HG03064 (cell line): ENCODE measurements at regions not wholly inside any gene's neighbourhood (a gene's known extent, or its start where the extent isn't known, plus 50 kb on each side); places are given as distances from the start of the nearest gene placed in this dataset.
"Not testable (repeated sequence)": the region's sequence is repeated elsewhere in the genome, so short reads cannot be mapped to it uniquely, and the experiment has no call there.

Experiments
- ATAC-seq: cut with Tn5 transposase; IDR thresholded peaks from one replicate; pipeline ENCODE4 v1.9.1; 2021; ENCODE audit warnings: low read depth; ENCODE audit not compliant: unreplicated experiment

DNA sequence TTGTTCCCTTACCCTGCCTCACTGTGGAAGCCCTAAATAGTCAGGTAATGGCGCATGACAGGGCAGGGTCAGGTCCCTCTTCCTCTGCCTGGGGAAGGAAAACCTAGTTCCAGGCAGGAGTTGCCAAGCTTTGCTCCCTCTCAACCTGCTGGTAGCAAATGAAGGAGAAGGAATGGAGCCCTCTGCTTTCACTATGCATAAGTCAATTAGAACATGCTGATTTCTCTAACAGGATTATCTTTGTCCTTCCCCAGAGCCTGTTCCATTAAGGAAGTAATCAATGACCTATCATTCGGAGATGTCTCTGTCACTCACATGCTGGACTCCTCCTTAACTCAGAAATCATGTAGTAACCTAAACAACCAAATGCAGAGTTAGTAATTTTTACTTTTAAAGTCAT lies 161.8 kb upstream of the NFIA start:
- ATAC-seq, result no peak

DNA sequence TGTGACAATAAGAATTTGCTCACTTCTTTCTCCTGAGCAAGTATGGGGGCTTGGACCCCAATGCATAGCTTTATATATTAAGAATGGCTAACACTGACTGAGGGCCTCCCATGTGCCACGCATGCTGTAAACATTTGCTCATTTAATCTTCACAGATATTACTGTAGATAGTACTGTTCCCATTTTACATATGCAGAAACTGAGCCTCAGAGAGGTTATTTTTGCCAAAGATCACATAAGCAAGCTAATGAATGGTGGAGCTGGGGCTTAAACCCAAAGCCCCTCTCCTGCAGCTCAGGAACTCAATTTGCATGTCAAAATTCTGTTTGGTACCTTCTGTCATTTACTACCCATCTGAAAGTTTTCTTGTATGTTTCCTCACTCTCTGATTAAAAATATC lies 163.5 kb upstream of the NFIA start:
- no peak for ATAC-seq

DNA sequence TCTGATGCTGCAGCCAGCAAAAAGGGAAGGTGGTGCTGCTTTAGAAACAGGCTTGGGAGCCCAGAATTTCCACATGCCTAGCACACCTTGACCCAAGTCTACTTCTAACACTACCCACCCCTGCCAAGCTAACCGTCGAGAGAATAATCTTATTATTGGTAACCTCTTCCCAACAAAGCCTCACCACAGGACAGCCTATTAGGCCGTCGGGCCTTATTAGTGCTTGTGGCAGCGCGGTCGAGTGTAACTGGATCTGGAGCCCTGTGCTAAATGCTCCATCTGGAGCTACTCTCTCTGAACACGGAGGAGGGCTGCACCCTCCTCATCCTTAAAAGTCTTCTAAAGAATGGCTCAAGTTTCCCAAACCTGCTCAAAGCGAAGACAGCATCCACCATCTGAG lies 165.5 kb upstream of the NFIA start:
- ATAC-seq, result no peak

DNA sequence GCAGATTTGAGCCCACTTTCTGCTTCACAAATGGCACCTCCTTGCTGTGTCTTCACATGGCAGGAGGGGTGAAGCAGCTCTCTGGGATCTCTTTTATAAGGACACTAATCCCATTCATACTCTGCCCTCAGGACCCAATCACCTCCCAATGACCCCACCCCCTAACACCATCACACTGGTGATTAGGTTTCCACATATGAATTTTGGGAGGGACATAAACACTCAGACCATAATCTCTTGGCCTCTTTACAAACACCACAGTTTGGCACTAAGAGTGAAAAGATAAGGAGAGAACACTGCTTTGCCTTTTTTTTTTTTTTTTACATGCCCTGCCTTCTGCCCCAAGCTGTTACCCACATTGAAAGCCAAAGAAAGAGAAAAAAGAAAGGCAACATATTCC lies 166.2 kb upstream of the NFIA start:
- ATAC-seq, result no peak

DNA sequence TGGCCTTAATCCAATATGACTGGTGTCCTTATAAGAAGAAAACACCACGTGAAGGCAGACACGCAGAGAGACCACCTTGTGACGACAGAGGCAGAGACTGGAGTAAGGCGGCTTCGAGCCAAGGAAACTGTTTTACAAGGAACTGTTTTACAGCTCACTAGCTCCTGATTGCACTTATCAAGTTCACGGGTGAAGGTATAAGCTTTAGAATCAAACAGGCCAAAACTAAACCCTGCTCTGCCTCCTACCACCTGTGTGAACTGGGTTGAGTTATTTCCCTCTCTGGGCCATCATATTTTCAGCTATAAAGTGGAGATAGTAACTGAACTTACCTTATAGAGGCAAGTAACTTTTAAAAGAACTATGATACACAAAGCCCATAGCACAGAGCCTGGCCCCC lies 166.9 kb upstream of the NFIA start:
- ATAC-seq, result no peak

DNA sequence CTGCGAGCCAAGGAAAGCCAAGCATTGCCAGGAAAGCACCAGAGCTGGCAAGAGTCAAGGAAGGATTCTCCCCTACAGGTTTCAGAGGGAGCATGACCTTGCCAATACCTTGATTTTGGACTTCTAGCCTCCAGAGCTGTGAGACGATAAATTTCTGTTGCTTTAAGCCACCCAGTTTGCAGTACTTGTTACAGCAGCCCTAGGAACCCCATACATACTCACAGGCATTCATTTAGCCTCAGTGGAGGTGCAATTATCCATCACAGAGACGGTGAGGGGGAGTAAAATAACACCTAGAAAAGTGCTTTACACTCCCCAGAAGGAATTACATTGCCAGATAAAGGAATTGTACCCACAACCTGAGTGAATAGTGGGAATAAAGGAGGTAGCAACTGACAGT lies 167.4 kb upstream of the NFIA start:
- no peak for ATAC-seq

DNA sequence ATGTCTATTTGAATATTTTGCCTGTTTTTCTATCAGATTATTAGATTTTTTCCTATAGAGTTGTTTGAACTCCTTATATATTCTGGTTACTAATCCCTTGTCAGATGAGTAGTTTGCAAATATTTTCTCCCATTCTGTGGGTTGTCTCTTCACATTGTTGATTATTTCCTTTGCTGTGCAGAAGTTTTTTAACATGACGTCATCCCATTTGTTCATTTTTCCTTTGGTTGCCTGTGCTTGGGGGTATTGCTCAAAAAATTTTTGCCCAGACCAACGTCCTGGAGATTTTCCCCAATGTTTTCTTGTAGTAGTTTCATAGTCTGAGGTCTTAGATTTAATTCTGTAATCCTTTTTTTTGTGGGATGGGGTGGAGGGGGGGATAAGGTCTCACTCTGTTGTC lies 168.7 kb upstream of the NFIA start:
- ATAC-seq, result not testable (repeated sequence)

DNA sequence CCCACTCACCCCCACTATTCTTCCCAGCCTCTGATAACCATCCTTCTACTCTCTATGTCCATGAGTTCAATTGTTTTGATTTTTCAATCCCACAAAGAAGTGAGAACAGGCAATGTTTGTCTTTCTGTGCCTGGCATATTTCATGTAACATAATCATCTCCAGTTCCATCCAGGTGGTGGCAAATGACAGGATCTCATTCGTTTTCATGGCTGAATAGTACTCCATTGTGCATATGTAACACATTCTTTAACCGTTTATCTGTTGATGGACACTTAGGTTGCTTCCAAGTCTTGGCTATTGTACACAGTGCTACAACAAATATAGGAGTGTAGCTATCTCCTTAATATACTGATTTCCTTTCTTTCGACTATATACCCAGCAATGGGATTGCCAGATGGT lies 169.3 kb upstream of the NFIA start:
- ATAC-seq, result no peak

DNA sequence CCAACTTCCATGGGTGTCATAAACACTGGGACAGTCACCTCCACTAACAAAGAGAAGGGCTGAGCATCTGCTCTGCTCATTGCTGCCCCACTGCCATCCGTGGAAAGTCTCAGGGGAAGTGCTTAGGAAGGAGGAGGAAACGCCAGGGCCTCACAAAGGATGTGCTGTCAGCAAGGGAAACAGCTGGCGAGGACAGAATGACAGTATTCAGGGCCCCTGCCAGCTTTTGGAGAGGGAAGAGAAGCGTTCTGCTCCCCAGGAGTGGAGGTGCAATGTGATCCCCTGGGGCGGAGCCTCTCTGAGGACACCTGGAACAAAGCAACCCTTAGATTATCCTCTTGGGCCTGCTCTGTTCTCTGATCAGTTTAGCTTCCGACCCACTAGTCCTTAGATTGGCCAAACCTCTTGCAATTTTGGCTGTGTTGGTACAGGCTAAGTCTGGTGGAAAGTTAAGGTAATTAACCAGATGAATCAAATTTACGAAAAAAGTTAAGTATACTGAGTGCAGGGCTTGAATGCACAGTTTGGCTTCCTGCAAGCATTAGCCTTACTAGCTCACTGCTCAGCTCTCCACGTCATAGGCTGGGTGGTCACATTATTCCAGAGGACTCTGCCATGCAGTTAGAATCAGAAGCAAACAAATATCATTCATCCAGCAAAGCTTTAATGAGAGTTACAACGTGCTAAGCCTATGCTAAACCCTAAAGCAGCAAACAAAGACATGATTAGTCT lies 170.2 kb upstream of the NFIA start:
- no peak for ATAC-seq

DNA sequence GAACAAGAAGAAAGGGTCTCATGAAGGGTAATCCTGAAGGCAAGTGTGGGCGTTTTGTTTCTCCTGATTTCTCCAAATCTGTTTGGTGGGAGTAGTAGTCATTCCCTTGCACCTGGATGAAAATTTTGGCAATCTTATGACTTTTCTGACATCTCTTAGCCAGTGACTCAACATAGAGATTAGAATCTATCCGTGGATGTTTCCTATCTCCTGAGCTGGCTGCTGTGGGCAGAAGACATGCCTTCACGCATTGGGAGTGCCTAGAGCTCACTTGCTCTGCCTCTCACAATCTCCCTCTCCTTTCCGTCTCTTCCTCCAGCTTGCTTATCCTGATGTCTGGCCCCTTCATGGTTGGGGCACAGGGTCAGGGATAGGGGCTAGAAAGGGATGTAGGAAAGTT lies 174.2 kb upstream of the NFIA start:
- ATAC-seq, result no peak

DNA sequence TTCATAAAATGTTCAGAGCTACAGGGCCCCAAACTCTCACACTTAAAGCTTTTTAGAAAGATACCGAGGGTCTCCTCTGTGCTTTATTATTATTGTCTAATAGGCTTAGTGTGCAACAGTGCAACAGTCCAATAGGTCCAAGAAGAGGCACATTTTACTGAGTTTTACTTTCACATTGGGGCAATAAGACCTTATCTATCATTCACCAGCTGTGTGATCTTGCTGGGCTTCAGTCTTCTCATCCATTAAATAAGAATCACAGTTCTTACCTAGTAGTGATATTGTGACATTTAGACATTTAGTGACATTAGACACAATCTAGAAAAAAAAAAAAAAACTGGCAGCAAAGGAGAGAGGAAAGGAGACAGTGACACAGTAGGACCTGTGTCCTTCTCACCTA lies 175.8 kb upstream of the NFIA start:
- no peak for ATAC-seq

DNA sequence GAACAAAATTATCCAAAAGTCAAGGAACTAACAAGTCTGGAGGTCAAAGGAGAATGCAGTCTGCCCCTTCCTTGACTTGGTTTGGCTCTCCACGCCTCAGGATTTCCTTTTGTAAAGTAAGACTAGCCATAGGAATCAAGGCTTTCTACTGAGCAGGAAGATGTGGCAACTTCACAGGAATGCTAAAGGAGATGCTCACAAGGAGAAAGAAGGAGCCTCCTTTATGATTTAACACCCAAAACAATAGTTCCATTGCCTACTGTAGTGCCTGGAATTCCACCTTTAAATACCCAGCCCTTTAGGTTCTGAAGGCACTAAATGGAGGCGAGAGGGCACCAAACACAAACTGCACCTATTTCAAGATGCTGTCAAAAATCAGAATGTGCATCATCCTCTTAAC lies 176.3 kb upstream of the NFIA start:
- ATAC-seq, result no peak

DNA sequence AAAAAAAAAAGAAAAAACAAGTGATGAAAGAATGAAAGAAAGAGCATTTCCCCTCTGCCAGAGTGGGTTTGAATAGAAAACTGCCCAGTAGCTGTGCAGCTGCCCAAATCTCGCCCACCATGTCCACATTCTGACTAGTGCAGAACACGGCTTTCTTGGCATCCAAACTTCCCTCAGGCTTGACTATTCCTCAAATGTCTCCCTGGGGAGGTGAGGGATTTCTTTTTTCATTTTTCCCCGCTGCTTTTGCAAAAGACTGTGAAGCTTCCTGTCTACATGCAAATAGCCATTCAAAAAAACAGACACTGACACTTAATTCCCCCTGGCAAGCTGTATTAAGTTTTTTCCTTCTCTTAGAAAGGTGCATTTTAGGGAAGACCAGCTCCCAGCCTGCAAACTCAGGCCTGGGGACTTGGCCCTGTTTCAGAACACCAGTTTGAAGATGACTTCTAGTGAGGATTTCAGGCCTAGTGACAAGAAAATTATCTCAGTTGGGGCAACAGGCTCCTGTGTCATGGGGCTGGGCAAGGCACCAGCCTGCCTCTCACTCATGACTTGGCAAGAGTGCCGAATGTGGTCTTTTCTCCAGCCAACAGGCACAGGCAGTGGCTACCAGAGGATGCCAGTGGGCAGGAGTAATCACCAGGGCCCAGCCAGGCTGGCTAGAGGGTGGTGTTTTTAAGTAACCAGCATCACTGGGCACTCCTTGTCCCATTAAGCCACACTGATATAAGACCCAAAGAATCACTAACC lies 178.1 kb upstream of the NFIA start:
- ATAC-seq, result no peak

DNA sequence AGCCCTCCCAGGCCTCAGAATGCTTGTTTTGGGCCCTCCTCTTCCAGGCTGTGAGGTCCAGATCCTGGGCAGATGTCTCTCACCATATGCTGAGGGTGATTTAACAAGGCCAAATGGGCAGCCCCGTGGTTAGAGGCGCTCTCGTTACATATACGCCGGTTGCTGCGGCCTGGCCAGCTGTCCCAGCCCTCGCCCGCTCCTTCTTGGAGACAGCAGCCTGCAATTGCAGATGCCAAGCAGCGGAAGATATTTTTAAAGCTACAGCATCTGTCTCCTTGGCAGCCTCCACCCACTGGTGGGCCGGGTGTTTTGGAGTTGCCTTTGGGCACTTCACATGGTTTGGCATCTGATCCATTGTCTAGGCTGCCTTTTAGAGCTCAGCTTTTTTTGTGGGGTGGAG lies 178.8 kb upstream of the NFIA start:
- no peak for ATAC-seq

DNA sequence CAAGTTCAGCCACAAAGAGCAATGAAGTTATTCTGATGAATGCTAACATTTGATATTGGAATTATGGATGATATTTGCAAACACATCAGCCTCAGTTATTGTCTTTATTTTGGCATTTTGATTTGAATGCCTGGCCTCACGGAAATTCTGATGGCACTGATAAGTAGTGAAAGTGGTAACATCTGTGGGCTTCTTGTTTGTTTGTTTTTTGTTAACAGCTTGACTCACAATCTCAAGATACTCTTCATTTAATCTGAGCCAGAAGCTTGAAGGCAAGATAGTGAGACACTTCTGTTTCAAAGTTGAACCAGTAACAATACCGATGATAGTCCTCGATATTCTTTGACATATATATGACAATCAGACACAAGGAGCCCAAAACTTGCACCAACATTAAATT lies 182.9 kb upstream of the NFIA start:
- no peak for ATAC-seq

DNA sequence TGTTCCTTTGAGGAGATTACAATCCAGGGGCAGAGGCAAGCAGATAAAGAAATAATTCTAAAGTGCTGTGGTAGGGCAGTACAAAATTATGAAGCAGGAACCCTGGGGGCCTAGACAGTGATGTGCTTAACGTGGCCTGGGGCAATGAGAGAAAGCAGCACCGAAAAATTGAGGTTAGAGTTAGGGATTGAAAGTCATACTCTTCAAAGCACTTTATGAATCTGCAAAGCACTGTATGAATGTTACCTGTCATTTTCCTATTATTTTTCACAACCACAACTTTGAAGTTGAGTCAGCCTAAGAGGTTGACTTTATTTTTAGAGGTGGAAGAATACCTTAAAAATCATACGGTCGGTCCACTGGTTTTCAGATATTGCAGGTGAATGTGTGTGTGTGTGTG lies 183.4 kb upstream of the NFIA start:
- no peak for ATAC-seq

DNA sequence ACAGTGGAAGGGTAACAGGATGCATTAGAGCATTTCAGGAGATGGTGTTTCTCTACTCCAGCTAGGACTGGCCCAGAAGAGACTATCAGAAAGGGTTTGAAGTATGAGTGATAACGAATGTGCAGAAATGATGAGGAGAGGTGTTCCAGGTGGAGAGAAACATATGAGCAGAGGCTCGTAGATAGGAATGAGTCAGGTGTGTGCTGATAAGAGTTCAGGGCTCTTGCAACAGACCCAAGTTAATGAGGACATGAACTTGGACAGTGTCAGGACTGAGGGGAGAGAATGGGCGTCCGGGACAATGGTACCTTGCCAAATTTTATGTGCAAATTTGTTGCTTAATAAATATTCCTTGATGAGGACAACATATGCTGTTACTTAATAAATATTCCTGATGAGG lies 183.9 kb upstream of the NFIA start:
- ATAC-seq, result no peak

DNA sequence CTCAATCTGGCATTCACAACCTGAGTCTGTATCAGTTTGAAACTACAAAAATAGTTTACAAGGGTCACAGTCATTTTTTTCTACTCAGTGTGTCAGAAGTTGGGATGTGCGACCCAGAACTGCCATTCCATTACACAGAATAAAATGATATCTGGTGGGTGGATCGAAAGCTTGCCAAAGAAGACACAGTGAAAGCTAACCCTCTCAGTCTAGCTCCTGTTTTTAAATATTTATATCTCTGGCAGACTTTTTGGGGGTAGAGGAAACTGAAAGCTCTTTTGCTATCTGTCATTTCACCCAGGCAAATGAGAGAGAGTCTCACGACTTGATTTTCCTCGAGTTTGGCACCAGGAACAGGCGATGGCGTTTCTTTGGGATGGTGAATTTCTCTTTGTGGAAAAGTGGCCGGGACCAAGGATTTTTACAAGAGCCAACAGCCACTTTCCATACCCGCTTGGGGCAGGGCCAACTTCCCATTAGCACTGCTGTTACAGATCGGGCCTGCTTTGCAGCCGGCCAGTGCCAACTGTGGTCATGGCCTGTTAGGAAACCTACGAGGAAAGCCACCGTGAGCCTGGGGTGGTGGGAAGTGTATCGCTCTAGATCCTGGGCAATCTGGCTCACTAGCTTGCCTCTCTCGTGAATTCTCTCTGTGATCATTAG lies 185.5 kb upstream of the NFIA start:
- no peak for ATAC-seq

DNA sequence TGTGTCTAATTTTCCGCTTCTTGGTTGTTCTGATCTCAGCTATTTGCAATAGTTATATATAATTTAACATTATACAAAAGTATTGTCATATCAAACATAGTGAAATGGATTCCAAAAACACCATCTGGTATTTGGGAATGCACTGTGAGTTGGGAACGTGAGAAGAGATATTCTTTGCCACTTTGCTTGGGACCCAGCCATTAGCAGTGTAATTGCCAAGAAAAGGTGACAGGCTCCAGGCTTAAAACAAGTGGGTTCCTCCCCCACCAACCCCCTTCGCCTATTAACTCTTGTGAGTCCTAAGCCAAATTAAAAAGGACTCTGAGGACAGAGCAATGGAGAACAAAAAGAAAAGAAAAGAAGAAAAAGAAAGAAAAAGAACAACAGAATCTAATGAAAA lies 186.7 kb upstream of the NFIA start:
- no peak for ATAC-seq

DNA sequence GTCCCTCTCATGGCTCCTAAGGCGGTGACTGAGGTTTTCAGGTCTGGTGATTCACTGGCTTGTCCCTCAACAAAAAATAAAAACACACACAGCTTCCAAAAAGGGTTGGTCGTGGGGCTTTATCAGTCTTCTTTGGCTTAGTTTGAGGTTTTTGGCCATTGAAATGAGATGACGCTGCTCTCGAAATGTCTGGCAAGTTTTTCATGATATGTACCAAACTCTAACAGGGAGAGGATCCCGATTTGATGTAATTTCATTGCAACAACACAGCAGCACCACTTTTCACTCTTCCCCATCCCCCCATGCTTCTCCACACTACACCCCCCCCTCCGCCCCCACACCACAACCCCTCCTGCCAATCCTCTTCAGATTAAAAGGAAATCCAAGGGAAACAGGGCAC lies 187.1 kb upstream of the NFIA start:
- no peak for ATAC-seq

DNA sequence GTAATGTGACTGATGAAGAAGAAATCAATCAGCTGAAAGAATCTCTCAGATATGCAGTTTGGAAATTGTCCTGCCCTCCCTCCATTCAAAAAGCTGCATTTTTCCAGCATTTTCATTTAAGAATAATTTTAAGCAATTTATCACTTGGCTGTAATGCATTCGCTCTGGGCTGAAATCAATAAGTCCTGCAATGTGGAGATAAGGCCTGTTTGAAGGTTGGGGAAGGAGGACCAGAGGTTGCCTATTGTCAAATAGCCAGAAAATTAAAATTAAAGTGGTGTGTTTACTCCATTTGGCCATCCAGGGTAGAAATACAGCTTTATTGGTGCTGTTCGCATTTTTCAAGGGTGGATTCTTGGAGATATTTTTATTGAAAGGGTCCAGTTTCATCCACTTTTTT lies 187.6 kb upstream of the NFIA start:
- no peak for ATAC-seq

DNA sequence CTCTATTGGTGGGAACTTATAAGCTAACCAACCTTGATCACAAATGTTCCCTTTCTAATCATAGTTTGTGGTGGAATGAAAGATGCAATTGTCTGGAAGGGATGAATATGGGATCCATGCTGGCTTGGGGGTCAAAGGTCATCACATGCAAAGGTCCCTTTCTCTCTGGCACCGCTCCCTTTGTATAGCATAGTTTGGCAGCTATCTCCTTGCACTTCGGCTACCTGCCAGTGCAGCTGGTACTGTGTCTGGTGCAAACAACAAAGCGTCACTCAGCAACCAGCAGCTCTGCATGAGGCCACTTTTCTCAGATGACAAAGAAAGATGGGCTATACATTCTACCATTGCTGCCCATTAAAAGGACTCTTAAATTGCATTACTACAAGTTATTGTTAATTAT lies 188.2 kb upstream of the NFIA start:
- ATAC-seq, result no peak
